ENCODE measurements at regions not wholly inside any gene's neighbourhood (a gene's known extent, or its start where the extent isn't known, plus 50 kb on each side); places are given as distances from the start of the nearest gene placed in this dataset.

DNA sequence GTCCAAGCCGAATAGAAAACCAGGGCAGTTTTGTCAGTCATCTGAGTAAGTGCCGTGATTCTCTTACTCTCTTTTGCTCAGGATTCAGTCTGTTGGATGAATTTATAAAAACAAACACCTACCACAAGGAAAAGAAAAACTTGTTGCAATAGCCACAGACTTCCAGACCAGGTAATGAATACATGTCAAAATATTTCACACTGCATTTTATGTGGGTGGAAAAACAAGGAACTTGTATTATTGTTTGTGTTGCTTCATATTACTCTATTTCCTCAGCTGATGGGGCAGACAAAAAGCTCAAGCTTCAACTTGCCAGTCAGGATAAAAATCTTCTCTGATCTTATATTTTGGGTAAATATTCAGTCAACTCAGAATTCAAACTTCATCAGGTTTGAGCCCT is 1125.7 kb downstream of the NLGN4Y start:
- CTCF ChIA-PET: no interaction called here
- POLR2A ChIA-PET: no interaction called here
- no peak for TF ChIP-seq CTCF (IDR thresholded peaks at IDR 0.05; ENCODE audit: control extremely low read depth, extremely low read depth, low read depth, missing control alignments)
- DNase-seq (ENCODE audit: extremely low spot score): no peak

DNA sequence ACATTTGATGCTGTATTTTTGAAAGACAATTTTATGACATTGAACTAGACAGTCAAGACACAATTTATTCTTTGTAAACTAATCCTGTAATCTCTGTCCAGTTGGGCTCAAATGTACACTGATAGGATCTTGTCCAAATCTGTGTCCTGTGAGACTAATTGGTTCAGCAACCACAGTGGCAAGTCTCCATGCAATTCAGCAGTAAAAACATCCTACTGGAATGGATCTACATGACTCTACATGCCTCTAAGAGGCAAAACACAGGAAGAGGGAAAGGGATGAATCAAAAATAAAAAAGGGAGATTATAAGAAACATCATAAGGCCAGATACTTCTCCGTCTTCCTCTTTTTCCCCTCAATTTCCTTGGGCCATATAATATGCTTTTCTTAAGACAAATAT is 1164.2 kb downstream of the NLGN4Y start:
- CTCF ChIA-PET: no interaction called here
- POLR2A ChIA-PET: no interaction called here
- TF ChIP-seq CTCF (IDR thresholded peaks at IDR 0.05; ENCODE audit: control extremely low read depth, extremely low read depth, low read depth, missing control alignments): no peak
- DNase-seq (ENCODE audit: extremely low spot score): no peak

DNA sequence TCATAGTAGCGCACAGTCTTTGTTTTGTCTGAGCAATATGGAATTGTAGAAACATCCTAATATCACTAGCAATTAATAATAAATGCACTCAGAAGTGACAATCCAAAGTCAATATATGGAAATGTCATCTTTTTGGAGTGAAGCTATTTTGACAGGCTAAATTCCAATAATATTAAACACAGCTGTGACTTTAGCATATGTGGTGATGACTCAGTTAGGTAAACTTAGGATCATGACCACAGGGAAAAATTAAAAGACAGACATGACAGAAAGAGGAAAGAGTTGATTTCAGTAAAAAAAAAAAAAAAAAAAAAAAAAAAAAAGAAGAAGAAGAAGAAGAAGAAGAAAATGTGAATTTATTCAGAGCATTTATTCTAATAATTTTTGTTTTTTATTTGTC is 1165.7 kb downstream of the NLGN4Y start:
- CTCF ChIA-PET: no interaction called here

DNA sequence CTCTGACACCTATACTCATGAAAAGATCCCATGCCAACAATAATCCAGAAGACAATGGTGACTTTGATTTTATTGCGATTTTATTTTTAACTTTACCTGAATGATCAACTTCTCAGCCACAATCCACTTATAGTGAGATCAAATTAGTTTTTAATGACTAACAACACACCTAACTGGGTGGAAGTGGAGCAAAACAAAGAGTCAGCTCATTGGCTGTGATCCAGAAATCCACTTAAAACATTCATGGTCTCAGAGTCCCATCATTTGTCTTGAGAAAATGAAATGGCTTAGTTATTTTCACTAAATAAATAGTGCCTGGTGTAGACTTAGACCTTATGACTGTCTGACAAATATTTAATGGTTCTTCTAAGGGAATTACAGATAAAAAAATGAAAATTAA is 1177.8 kb downstream of the NLGN4Y start:
- ChIA-PET POLR2A (no interaction called here), CTCF (no interaction called here)
- DNase-seq (ENCODE audit: extremely low spot score): no peak
- TF ChIP-seq CTCF (IDR thresholded peaks at IDR 0.05; ENCODE audit: control extremely low read depth, extremely low read depth, low read depth, missing control alignments): no peak

More for the DNA sequence above, 1165.7 kb downstream of the NLGN4Y start:
- no peak for DNase-seq (ENCODE audit: extremely low spot score)
- TF ChIP-seq CTCF (IDR thresholded peaks at IDR 0.05; ENCODE audit: control extremely low read depth, extremely low read depth, low read depth, missing control alignments): no peak
- POLR2A ChIA-PET: no interaction called here

DNA sequence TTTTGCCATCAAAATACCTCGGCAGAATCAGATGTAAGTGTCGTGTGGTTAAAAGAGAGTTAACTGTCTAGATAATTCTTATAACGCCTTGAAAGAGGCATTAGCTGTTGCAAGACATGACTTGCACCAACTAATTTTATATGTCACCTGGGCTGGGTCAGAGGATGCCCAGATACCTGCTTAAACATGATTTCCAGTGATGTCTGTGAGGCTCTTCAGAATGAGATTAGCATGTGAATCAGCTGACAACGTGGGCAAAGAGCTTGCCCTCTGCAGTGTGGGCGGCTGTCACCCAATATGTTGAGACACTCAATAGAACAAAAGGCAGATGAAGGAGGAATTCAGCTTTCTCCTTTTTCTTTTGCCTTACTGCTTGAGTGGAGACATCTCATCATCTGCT is 1180.6 kb downstream of the NLGN4Y start:
- ChIA-PET POLR2A (no interaction called here), CTCF (no interaction called here)
- TF ChIP-seq CTCF (IDR thresholded peaks at IDR 0.05; ENCODE audit: control extremely low read depth, extremely low read depth, low read depth, missing control alignments): no peak
- no peak for DNase-seq (ENCODE audit: extremely low spot score)

DNA sequence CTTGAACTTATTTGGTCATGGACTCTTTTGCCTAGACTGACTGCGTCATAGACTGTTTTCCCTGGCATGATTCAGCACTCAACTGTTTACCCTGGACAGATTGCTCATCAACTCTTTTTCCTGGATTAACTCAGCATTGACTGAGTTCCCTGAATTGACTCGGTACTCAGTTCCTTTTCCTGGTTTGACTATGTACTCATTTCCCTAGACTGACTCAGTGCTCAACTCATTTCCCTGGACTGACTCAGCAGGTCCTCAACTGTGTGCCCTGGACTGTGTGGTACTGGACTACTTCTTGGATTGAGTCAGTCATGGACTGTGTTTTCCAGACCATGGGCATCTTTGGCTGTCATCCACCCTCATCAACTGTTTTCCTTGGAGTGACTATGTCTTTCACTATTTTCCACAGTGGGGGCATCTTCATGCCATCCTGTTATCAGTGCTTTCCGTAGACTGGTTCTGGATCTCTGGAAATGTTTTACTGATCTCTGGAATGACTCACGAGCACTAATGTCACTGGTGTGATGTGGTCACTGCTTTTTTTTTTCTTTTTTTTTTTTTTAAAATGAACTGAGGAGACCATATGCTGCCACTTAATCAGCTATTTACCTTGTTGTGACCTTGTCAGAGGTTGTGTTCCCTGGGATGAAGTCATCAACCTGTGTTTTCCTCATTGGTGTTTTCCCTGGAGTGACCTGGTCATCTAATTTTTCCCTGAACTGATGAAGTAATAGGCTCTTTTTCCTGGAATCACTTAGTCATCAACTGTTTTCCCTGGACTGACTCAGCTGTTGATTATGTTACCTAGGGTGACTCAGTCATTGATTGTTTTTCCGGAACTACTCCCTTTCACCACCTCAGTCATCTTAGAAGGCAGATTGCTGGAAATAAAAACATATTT is 1225.5 kb downstream of the NLGN4Y start:
- CTCF ChIA-PET: no interaction called here
- TF ChIP-seq CTCF (IDR thresholded peaks at IDR 0.05; ENCODE audit: control extremely low read depth, extremely low read depth, low read depth, missing control alignments): no peak
- POLR2A ChIA-PET: no interaction called here
- DNase-seq (ENCODE audit: extremely low spot score): no peak
